ENCODE measurements at regions not wholly inside any gene's neighbourhood (a gene's known extent, or its start where the extent isn't known, plus 50 kb on each side); places are given as distances from the start of the nearest gene placed in this dataset.

- no peak for DNase-seq (ENCODE audit: low read depth)
These were observed 157.1 kb downstream of the TLE1 start for GRCh38 chr9:81532251-81532650.

DNA sequence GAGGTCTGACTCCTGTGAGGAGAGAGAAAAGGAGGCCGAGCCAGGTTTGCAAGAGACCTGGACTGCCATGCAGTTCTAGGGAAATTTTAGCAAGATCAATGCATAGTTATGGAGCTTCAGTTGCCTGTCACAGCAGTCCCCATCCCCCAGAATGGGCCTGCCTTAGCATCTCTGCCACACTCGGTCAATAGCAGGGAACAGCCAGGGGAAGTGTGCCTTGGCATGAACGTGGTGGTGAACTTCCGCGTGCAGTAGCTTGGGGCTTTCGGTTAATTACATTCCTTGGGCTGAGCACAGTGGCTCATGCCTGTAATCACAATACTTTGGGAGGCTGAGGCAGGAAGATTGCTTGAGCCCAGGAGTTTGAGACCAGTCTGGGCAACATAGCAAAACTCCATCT lies 157.8 kb downstream of the TLE1 start:
- no peak for DNase-seq (ENCODE audit: low read depth)

DNA sequence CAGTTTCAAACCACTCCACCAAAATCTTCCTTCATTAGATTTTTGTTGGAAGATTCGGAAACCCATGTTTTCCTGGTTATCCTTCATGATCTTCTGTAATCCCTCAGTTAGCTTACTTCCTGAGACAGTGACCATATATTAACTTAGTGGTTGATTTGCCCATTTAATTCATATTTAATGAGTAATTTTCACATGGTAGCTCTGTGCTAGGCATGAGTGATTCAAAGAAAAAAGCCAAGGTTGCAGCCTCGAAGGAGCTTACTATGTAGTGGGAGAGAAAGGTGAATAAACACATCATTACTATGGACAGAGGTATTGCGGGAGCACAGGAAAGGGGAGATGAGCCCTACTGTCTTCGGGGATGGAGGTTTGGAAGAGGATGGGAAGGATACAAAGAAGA lies 158.5 kb downstream of the TLE1 start:
- DNase-seq (ENCODE audit: low read depth), result no peak

DNA sequence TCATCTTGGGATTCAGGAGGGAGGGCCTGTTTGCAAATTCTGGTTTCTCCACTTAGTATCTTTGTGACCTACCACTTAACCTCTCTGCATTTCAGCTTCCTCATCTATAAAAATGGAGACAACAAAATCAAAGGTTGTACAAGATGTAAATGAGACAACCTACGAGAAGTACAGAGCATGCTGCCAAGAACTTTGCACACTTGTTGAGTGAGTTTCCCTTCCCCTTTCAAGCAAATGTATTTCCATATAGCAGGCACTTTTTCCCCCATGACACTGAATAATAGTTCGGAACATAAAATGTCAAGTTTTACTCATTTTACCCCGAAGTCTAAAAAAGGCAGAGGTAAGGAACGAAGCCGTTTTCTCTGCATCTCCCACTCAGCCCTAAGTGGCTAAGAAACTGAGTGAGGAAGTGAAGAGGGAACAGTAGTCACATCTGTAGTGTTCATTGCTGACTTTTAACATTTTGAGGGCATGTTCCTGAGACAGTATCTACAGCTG lies 159.0 kb downstream of the TLE1 start:
- DNase-seq (ENCODE audit: low read depth), result no peak

GRCh38 chr9:81529556-81530193 lies 159.7 kb downstream of the TLE1 start:
- no peak for DNase-seq (ENCODE audit: low read depth)

GRCh38 chr9:81526587-81526986 lies 162.8 kb downstream of the TLE1 start:
- no peak for DNase-seq (ENCODE audit: low read depth)

DNA sequence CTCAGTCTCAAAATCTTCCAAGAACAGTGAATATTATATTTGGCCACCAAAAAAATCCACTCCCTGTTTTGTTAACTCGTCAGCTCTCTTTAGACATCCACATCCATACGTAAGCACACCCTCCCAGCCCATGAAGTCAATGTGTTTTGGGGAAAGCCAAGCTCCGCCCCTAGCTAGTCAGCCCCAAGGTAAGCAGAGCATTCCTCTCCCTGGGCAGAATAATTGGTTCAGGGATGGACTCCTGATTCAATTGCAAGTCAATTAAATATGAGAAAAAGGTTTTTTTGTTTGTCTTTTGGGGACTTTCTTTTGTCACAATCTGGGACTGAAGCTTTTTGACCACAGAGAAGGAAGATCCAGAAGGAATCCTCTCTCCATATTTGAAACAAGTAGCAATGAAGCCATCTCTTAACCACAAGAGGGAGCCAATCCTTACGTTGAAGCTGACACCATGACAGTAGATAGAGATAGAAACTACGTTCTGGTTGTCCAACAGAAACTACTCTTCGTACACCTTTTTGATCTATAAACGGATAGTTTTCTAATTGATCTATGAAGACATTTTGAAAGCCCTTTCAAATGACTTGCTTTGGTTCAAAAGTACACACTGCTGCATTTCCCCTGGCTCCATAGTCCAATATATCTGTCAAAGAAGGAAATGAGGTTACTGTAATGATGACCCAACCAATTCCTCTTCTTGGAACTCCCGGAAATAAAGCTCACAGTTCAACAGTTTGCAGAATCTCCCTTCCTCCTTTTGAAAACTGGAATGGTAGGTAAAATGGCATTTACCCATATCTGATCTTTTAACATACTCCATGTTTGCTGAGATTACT lies 166.4 kb downstream of the TLE1 start:
- DNase-seq (ENCODE audit: low read depth), result no peak

- no peak for DNase-seq (ENCODE audit: low read depth)
These were observed 167.5 kb downstream of the TLE1 start for GRCh38 chr9:81521892-81522291.

DNA sequence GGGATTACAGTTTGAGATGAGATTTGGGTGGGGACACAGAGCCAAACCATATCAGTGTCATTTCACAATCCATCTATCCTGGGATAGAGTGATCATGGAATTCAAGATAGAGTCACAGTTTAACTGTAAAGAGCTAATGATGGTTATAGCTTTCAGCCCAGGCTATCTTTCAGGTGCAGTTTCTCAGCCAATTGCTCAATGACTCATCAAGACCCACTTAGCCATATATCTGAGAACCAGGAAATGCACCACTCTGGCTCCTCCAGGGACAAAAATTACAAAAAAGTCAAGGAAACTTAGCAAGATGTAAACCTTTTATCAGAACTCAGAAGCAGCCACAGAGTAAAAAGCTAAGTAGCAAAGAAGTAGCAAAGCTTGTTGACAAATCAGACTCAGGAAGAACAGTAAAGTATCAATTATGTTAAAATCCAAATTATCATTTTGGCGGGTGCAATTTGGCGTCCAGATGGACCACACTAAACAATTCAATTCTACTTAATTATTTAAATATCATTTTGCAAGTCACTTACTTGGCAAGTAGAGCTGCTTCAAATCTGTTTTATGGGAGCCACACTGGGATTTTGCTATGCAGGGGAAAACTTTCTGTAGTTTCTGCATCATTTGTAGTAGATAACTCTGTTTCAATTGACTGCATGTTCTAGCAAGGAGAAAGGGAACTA lies 169.4 kb downstream of the TLE1 start:
- no peak for DNase-seq (ENCODE audit: low read depth)

DNA sequence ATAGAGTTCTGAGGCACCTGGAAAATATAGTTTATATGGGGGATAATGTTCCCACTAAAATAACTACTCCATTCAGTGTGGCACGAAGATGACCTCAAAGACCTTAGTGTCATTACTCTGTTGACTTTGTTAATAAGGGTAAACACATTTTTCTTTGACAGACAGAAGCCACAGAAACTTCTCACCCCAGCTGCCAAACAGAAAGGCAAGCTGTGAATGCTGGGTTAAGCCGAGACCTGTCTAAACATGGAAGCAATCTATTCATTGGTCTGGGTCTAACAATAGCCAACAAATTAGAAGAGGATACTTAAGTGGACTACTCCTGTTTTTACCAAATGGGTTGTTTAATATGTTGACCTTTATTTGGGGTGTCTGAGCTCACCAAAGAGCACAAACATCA lies 171.4 kb downstream of the TLE1 start:
- no peak for DNase-seq (ENCODE audit: low read depth)

DNA sequence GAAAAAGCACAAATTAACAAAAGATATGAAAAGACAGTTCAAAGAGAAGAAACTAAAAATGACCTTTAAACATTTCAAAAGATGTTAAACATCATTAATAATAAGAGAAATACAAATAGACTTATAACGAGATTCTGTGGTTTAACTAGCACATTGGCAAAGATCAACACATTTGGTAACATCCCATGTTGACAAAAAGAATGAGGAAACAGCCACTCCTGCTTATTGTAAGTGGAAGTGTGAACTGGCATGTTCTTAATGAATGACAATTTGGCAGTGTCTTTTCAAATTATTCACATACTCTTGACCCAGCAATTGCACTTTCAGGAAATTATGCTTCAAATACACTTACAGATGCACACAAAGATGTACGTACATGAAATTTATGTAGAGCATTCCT lies 176.3 kb downstream of the TLE1 start:
- DNase-seq (ENCODE audit: low read depth), result no peak

- DNase-seq (ENCODE audit: low read depth), result no peak
These were observed 176.7 kb downstream of the TLE1 start for GRCh38 chr9:81512641-81513040.

- DNase-seq (ENCODE audit: low read depth), result no peak
These were observed 180.9 kb downstream of the TLE1 start for GRCh38 chr9:81508476-81508875.

- no peak for DNase-seq (ENCODE audit: low read depth)
These were observed 182.1 kb downstream of the TLE1 start for GRCh38 chr9:81506941-81507864.

- no peak for DNase-seq (ENCODE audit: low read depth)
These were observed 189.8 kb downstream of the TLE1 start for GRCh38 chr9:81499594-81499993.

DNA sequence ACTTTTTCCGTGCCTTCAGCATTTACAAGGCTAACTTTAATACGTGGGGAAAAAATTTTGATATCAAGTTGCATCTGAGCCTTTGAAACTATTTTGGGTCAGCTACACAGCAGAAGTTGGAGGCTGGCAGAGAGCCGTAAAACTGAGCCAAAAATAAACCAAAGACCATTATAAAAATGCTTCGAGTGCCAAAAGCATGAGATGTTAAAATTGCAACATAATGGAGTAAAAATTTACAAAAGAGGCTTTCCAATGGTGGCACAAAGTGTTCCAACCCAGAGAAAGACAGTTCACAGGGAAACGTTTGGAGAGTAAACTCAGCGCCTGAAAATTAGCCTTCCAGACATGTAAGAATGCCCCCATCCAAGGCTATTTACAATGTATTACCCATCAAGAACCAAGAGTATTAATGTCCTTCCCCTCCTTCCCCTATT lies 190.3 kb downstream of the TLE1 start:
- no peak for DNase-seq (ENCODE audit: low read depth)

DNA sequence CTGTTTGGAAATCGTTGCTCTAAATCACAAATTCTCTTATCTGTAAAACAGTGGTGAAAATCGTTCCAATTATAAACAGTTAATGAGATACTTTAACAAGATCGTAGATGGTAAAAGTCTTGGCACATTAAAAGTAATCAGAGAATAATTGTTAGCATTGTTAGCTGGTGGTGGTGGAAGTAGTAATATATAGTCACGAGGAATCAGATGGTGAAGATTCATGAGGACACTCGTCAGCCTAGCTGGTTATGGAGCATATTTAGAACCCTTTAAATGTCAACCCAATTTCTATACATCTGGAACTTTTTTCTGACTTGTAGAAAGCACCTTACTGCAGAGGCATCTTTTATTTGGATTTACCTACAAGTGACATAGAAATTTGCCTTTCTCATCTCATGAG lies 190.8 kb downstream of the TLE1 start:
- no peak for DNase-seq (ENCODE audit: low read depth)

- DNase-seq (ENCODE audit: low read depth), result no peak
These were observed 192.3 kb downstream of the TLE1 start for GRCh38 chr9:81497091-81497490.

DNA sequence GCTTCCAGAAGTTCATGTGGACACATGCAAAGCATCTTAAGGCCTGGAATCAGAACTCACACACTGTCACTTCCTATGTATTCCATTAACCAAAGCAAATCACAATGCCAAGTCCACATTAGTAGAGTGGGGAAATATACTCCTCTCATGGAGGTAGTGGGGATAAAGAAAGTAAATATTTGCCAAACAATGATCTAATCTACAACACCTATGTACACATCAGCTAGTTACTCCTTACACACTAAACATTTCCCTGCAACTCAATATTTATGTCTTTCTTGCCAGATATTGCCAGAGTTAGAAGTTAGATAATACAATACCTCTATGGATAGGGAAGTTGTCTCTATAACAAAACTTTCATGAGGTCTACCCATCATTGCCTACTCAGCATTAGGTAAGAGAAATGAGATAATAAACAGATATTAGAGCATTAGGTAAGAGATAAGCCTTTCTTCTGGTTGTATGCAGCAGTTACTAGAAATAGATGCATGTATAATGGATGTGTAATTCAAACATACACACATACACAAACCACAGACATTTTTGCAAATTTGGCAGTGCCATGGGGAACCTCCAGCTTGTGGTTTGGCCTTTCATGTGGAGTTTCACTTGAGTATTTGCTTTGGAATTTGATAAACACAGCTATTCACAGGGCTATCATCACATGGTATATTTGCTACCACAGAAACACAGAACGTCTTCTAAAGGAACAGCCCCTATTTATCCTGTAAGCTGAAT lies 196.5 kb downstream of the TLE1 start:
- DNase-seq (ENCODE audit: low read depth), result no peak

DNA sequence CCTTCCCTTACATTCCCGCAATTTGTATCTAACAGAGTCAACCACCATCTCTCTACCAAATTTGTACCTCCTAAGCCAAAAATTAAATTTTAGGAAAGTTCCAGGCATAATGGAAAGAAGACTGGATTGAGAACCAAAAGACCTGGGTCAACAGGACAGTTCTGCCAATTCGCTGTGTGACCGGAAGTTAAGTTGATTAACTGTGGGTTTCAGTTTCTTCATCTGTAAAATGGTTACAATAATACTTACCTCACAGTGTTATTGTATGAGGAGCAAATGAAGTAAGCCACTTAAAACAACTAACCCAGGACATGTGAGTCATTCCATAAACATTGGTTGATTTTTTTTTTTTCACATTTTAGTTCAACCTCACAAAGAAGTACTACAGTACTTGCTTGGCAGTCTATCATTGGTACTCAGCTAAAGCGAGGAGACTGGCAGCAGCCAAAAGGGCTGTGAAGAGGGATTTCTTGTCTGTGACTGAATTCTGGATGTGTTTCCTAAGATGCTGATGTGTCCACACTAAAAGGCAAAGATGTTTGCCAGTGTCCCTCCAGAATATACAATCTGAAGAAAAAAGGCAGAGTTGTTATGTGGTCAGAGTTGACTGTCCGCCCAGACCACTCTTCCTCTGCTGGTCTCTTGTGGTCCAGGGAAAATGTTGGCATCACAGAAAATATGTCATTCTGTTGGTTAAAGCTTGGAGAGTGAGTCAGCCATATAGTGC lies 198.6 kb downstream of the TLE1 start:
- no peak for DNase-seq (ENCODE audit: low read depth)

Measured in activated T-cell treated with anti-CD3 and anti-CD28 coated beads for 24 hours (primary cell).